ENCODE measurements at regions not wholly inside any gene's neighbourhood (a gene's known extent, or its start where the extent isn't known, plus 50 kb on each side); places are given as distances from the start of the nearest gene placed in this dataset.

- H3K9me3 ChIP-seq (ENCODE audit: control insufficient read depth in 1 of 2, insufficient read depth in 1 of 2, low read depth in 1 of 2, low read length in 2 of 2): no peaks in the 10 kb centered on the region
- H3K27me3 ChIP-seq (ENCODE audit: insufficient read depth, low read length): no peaks in the 10 kb centered on the region
- no peak for ATAC-seq
- no peak overlapping the region for H3K4me2 ChIP-seq (ENCODE audit: low read length)
- H3K4me3 ChIP-seq (replicated peaks in 1 of 2; ENCODE audit: low read depth in 1 of 2, low read length in 2 of 2): no peak overlapping the region
- H3K4me1 ChIP-seq (ENCODE audit: control insufficient read depth in 1 of 2, insufficient read depth in 2 of 2, low read length in 2 of 2): peaks cover 0 to 2% of the 10 kb centered on the region in 2 experiments; a peak in 1 of 4 replicates
- H4K20me1 ChIP-seq (ENCODE audit: insufficient read depth): no peaks in the 10 kb centered on the region
- no peaks in the 10 kb centered on the region for H3K36me3 ChIP-seq (ENCODE audit: control insufficient read depth in 1 of 2, insufficient read depth in 2 of 2, low read length in 2 of 2)
- no peaks in the 10 kb centered on the region for H3K79me2 ChIP-seq (ENCODE audit: insufficient read depth, low read length)
- RAD21 ChIA-PET (ENCODE audit: low non-redundant PET in 1 of 2, low total read pairs in 2 of 2, uncharacterized antibody in 2 of 2, unreplicated experiment in 2 of 2): no interaction called here
- POLR2A ChIA-PET: no interaction called here
- no peak overlapping the region for H3K27ac ChIP-seq (ENCODE audit: low read depth, low read length)
- CTCF ChIA-PET: no interaction called here
- TF ChIP-seq ATF3 (IDR thresholded peaks at IDR 0.05) (no peak), REST (IDR thresholded peaks at IDR 0.05; ENCODE audit: low read depth) (no peak), ELF1 (IDR thresholded peaks at IDR 0.05; ENCODE audit: borderline replicate concordance, low read depth) (no peak), EZH2phosphoT487 (IDR thresholded peaks at IDR 0.05; ENCODE audit: borderline replicate concordance) (no peak), CEBPB (IDR thresholded peaks at IDR 0.05; ENCODE audit: low read depth) (no peak)
- BruUV-seq (replicated peaks): no TSS peak
- no peak for DNase-seq (ENCODE audit: low read depth, low spot score)
- intact Hi-C loops (cut with micrococcal nuclease): no loop called here
- no peak overlapping the region for H2AFZ ChIP-seq (ENCODE audit: low read depth, low read length, poor library complexity, severe bottlenecking)
- H3K9me2 ChIP-seq (ENCODE audit: insufficient read depth): no peaks in the 10 kb centered on the region
- no peak overlapping the region for H3K9ac ChIP-seq (ENCODE audit: low read length)
Observed at GRCh38 chr7:17037356-17037755, 155.6 kb upstream of the AGR3 start.

GRCh38 chr7:17038160-17038782 lies 156.5 kb upstream of the AGR3 start:
- RAD21 ChIA-PET (ENCODE audit: low non-redundant PET in 1 of 2, low total read pairs in 2 of 2, uncharacterized antibody in 2 of 2, unreplicated experiment in 2 of 2): no interaction called here
- CTCF ChIA-PET: no interaction called here
- peaks cover 0 to 2% of the 10 kb centered on the region in 2 experiments; a peak in 1 of 4 replicates for H3K4me1 ChIP-seq (ENCODE audit: control insufficient read depth in 1 of 2, insufficient read depth in 2 of 2, low read length in 2 of 2)
- no peaks in the 10 kb centered on the region for H3K9me3 ChIP-seq (ENCODE audit: control insufficient read depth in 1 of 2, insufficient read depth in 1 of 2, low read depth in 1 of 2, low read length in 2 of 2)
- H3K27me3 ChIP-seq (ENCODE audit: insufficient read depth, low read length): no peaks in the 10 kb centered on the region
- intact Hi-C loops (cut with micrococcal nuclease): no loop called here
- H3K4me3 ChIP-seq (replicated peaks in 1 of 2; ENCODE audit: low read depth in 1 of 2, low read length in 2 of 2): no peak overlapping the region
- no peaks in the 10 kb centered on the region for H3K36me3 ChIP-seq (ENCODE audit: control insufficient read depth in 1 of 2, insufficient read depth in 2 of 2, low read length in 2 of 2)
- no TSS peak for BruUV-seq (replicated peaks)
- H3K27ac ChIP-seq (ENCODE audit: low read depth, low read length): no peak overlapping the region
- no peaks in the 10 kb centered on the region for H3K79me2 ChIP-seq (ENCODE audit: insufficient read depth, low read length)
- no peak for DNase-seq (ENCODE audit: low read depth, low spot score)
- ATAC-seq: no peak
- POLR2A ChIA-PET: no interaction called here
- H4K20me1 ChIP-seq (ENCODE audit: insufficient read depth): no peaks in the 10 kb centered on the region
- no peak overlapping the region for H3K4me2 ChIP-seq (ENCODE audit: low read length)
- H2AFZ ChIP-seq (ENCODE audit: low read depth, low read length, poor library complexity, severe bottlenecking): no peak overlapping the region
- no peaks in the 10 kb centered on the region for H3K9me2 ChIP-seq (ENCODE audit: insufficient read depth)
- no peak overlapping the region for H3K9ac ChIP-seq (ENCODE audit: low read length)
- no peak for TF ChIP-seq ZFX (IDR thresholded peaks at IDR 0.05)
- TF ChIP-seq TCF7L2 (IDR thresholded peaks at IDR 0.05; ENCODE audit: borderline replicate concordance, extremely low read depth, insufficient read depth, insufficient read length): no peak
- TF ChIP-seq ATF3 (IDR thresholded peaks at IDR 0.05): no peak
- TF ChIP-seq POLR2A (IDR thresholded peaks at IDR 0.05; ENCODE audit: borderline replicate concordance, extremely low read depth, insufficient read depth, insufficient read length): no peak
- TF ChIP-seq RAD21 (IDR thresholded peaks at IDR 0.05; ENCODE audit: low read depth): no peak
- TF ChIP-seq SRF (IDR thresholded peaks at IDR 0.05; ENCODE audit: low read depth): no peak
- no peak for TF ChIP-seq EGR1 (IDR thresholded peaks at IDR 0.05; ENCODE audit: low read depth)
- no peak for TF ChIP-seq SIN3A (IDR thresholded peaks at IDR 0.05; ENCODE audit: low read depth)
- no peak for TF ChIP-seq FOSL1 (IDR thresholded peaks at IDR 0.05; ENCODE audit: low read depth)
- no peak for TF ChIP-seq MAX (IDR thresholded peaks at IDR 0.05)
- TF ChIP-seq CTCF (IDR thresholded peaks at IDR 0.05 in 2 of 3, conservative IDR thresholded peaks at IDR 0.05 in 1 of 3; ENCODE audit: borderline replicate concordance in 1 of 3, insufficient read depth in 1 of 3, low read depth in 2 of 3, low read length in 2 of 3): no peak

Measured in HCT116 (cell line).